Activated CD4-positive, alpha-beta memory T cell treated with anti-CD3 and anti-CD28 coated beads for 36 hours (primary cell): ENCODE measurements at regions not wholly inside any gene's neighbourhood (a gene's known extent, or its start where the extent isn't known, plus 50 kb on each side); places are given as distances from the start of the nearest gene placed in this dataset.
"Not testable (repeated sequence)": the region's sequence is repeated elsewhere in the genome, so short reads cannot be mapped to it uniquely, and the experiment has no call there.

ENCODE experiments used
- CTCF ChIA-PET: fragments of 350-600 bp; sonication (Branson Sonifier 250); formaldehyde crosslinking; loops from one replicate; lab custom pipeline; 2021; ENCODE audit warnings: antibody characterized with exemption, inconsistent platforms; lab: Charles Lee
- POLR2A ChIA-PET: fragments of 350-600 bp; sonication (Branson Sonifier 250); formaldehyde crosslinking; loops from one replicate; lab custom pipeline; 2021; ENCODE audit warnings: antibody characterized with exemption; lab: Charles Lee
- DNase-seq: peaks from one replicate; pipeline ENCODE4 v3.0.0-alpha.2; 2020
- H3K27ac Mint-ChIP-seq: one replicate; pipeline ENCODE4 v1.8.0; 2021; ENCODE audit warnings: mixed read lengths
- H3K27me3 Mint-ChIP-seq: one replicate; pipeline ENCODE4 v1.8.0; 2021; ENCODE audit warnings: mixed read lengths
- H3K36me3 Mint-ChIP-seq: one replicate; pipeline ENCODE4 v1.8.0; 2021; ENCODE audit warnings: mixed read lengths
- H3K4me1 Mint-ChIP-seq: one replicate; pipeline ENCODE4 v1.8.0; 2021; ENCODE audit warnings: low read depth, mixed read lengths
- H3K4me3 Mint-ChIP-seq: one replicate; pipeline ENCODE4 v1.8.0; 2021; ENCODE audit warnings: mild to moderate bottlenecking, mixed read lengths
- H3K9me3 Mint-ChIP-seq: one replicate; pipeline ENCODE4 v1.8.0; 2021; ENCODE audit warnings: mixed read lengths
- intact Hi-C: fragments of 100-400 bp; cut with micrococcal nuclease; formaldehyde crosslinking; loops from one replicate; pipeline ENCODE4 v1.15.1; 2023

- Mint-ChIP-seq H3K27ac (no peak overlapping the region), H3K9me3 (no peaks in the 10 kb centered on the region), H3K4me3 (no peak overlapping the region), H3K36me3 (no peaks in the 10 kb centered on the region), H3K4me1 (no peaks in the 10 kb centered on the region), H3K27me3 (peaks cover 13% of the 10 kb centered on the region)
- ChIA-PET CTCF (interaction anchor here (0.6 kb wide), 1 partner anchor 1065 kb away, joined by 3 read pairs; no protein-coding TSS in a partner anchor), POLR2A (no interaction called here)
- no peak for DNase-seq
- intact Hi-C loops, result no loop called here
These were observed 158.4 kb upstream of the CCDC54 start for GRCh38 chr3:107218864-107219269.

DNA sequence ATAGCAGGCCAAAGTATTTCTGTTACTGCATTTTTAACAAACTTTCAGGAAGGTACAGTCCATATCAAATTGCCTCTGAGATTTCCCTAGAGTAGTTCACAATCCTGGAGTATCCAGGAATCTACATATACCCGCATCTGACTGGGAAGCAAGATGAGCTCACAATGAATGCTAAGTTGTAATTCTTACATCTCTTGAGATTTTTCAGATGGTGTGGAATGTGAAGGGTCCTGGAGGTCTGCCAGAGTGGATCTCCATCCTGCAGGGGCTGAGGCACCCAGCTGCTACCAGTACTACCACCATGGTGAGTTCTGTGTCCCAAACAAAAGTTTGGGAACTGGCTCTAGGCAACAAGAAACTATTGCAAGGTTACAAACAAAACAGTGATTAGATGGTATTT is 156.7 kb upstream of the CCDC54 start:
- H3K27ac Mint-ChIP-seq, result no peak overlapping the region
- peaks cover 8% of the 10 kb centered on the region for H3K27me3 Mint-ChIP-seq
- H3K36me3 Mint-ChIP-seq, result no peaks in the 10 kb centered on the region
- no peaks in the 10 kb centered on the region for H3K4me1 Mint-ChIP-seq
- no peaks in the 10 kb centered on the region for H3K9me3 Mint-ChIP-seq
- DNase-seq, result no peak
- H3K4me3 Mint-ChIP-seq, result no peak overlapping the region
- ChIA-PET CTCF (interaction anchor here (0.7 to 0.9 kb wide), 2 partner anchors 27 to 209 kb away, joined by 3 to 4 read pairs; no protein-coding TSS in a partner anchor), POLR2A (no interaction called here)
- intact Hi-C loops, result no loop called here

- Mint-ChIP-seq H3K36me3 (no peaks in the 10 kb centered on the region), H3K9me3 (no peaks in the 10 kb centered on the region), H3K27me3 (peaks cover 8% of the 10 kb centered on the region), H3K4me3 (no peak overlapping the region), H3K4me1 (no peaks in the 10 kb centered on the region), H3K27ac (no peak overlapping the region)
- DNase-seq, result no peak
- POLR2A ChIA-PET, result no interaction called here
- CTCF ChIA-PET, result interaction anchor here (1.3 kb wide), 1 partner anchor 199 kb away, joined by 6 read pairs; no protein-coding TSS in a partner anchor
- intact Hi-C loops, result no loop called here
These were observed 155.4 kb upstream of the CCDC54 start for GRCh38 chr3:107221856-107222255.

DNA sequence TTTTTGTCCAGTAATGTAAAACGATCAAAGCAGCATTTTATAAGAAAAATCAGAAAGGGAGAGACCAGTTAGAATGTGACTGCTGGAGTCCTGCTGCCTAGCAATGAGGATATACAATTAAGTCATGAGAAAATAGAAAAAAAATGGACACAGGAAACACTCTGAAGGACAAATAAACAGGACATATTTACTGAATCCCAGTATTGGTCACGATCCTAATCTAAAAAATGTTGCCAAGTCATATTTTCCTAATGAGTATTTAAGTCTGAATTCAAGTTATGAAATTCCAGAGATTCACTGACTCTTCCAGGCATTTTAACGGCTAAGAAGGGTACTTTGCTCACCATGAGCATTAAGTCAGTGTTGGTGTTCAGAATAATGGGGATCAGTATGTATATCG is 154.3 kb upstream of the CCDC54 start:
- Mint-ChIP-seq H3K4me1 (no peaks in the 10 kb centered on the region), H3K27ac (no peak overlapping the region), H3K27me3 (peaks cover 8% of the 10 kb centered on the region), H3K9me3 (no peaks in the 10 kb centered on the region), H3K36me3 (no peaks in the 10 kb centered on the region), H3K4me3 (no peak overlapping the region)
- intact Hi-C loops, result no loop called here
- POLR2A ChIA-PET, result no interaction called here
- CTCF ChIA-PET, result interaction anchor here (1.3 kb wide), 1 partner anchor 198 kb away, joined by 6 read pairs; no protein-coding TSS in a partner anchor
- DNase-seq, result no peak

- DNase-seq, result no peak
- no peak overlapping the region for H3K27ac Mint-ChIP-seq
- H3K36me3 Mint-ChIP-seq, result no peaks in the 10 kb centered on the region
- no peak overlapping the region for H3K4me3 Mint-ChIP-seq
- no peaks in the 10 kb centered on the region for H3K4me1 Mint-ChIP-seq
- ChIA-PET POLR2A (no interaction called here), CTCF (interaction anchor here (1.0 to 2.3 kb wide), 2 partner anchors 11 to 205 kb away, joined by 3 to 10 read pairs; no protein-coding TSS in a partner anchor)
- H3K27me3 Mint-ChIP-seq, result peaks cover 6% of the 10 kb centered on the region
- H3K9me3 Mint-ChIP-seq, result no peaks in the 10 kb centered on the region
- intact Hi-C loops, result no loop called here
These were observed 153.1 kb upstream of the CCDC54 start for GRCh38 chr3:107224026-107224596.

DNA sequence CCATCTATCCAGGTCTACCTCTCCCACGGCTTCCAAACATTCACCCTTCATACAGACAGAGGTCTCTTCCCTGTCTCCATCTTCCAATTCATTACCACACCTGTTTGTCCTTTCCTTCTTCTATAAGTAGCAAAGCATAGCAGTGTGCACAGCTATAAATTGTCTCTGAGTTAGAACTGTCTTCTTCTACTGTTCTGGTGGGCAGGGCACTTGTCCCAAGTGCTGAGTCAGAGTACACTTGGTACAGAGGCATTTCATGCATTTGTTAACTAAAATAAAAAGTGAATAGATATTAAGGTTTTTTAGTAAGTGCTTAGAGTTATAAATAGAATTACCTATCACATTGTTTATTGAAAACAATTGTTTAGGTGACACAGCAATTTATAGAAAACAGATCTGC is 150.1 kb upstream of the CCDC54 start:
- no peak for DNase-seq
- ChIA-PET CTCF (interaction anchor here (0.8 to 1.1 kb wide), 2 partner anchors 8 to 9 kb away, joined by 3 read pairs; no protein-coding TSS in a partner anchor), POLR2A (no interaction called here)
- H3K27me3 Mint-ChIP-seq, result peaks cover 6% of the 10 kb centered on the region
- no peak overlapping the region for H3K27ac Mint-ChIP-seq
- H3K4me3 Mint-ChIP-seq, result no peak overlapping the region
- no peaks in the 10 kb centered on the region for H3K4me1 Mint-ChIP-seq
- no peaks in the 10 kb centered on the region for H3K9me3 Mint-ChIP-seq
- no peaks in the 10 kb centered on the region for H3K36me3 Mint-ChIP-seq
- intact Hi-C loops, result no loop called here

DNA sequence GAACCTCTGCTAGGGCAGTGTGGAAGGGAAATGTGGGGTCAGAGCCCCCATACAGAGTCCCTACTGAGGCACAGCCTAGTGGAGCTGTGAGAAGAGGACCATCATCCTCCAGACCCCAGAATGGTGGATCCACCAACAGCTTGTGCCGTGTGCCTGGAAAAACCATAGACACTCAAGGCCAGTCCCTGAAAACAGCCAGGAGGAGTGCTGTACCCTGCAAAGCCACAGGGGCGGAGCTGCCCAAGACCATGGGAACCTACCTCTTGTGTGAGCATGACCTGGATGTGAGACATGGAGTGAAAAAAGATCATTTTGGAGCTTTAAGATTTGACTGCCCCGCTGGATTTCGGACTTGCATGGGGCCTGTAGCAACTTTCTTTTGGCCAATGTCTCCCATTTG is 143.4 kb upstream of the CCDC54 start:
- POLR2A ChIA-PET, DNase-seq, H3K4me3 Mint-ChIP-seq, H3K27ac Mint-ChIP-seq, H3K9me3 Mint-ChIP-seq, H3K36me3 Mint-ChIP-seq, H3K4me1 Mint-ChIP-seq: not testable (repeated sequence)
- CTCF ChIA-PET, result interaction anchor here (6.5 kb wide), 1 partner anchor 187 kb away, joined by 58 read pairs; no protein-coding TSS in a partner anchor
- peaks cover 10% of the 10 kb centered on the region for H3K27me3 Mint-ChIP-seq
- intact Hi-C loops, result loop anchor here (10.0 kb wide), 1 partner anchor 441 kb away; no protein-coding TSS in a partner anchor

DNA sequence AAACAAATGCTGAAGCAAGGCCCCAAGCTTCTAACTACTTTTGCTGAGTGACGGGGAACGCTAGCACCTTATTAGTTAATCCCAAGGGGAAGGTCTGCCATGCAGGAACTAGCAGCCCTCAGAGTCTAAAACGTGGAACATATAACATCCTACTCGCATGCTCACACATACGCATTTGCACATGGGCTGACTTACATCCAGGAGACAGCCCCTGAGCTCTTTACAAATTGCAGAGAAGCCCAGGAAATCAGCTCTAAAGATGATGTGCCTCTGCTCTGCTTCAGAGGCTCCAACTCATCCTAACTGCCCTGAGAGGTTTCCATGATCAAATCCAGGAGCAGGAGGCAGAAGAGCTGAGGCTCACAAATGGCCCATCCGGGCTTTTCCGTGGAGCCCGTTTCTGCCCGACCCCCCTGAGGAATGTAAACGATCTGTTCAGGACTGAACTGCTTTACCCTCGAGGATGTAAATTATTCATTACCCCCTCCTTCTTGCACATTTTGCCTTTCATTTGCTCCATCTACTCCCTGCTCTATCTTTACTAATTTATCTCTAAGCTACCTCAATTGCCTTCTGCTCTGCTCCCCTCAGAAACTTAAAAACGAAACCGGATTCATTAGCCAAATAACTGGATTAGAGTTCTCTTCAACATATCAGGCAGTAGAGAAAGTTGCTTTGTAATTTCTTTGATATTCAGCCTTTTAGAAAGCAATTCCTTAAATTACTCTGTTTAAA is 141.9 kb upstream of the CCDC54 start:
- intact Hi-C loops, result loop anchor here (1.0 to 10.0 kb wide), 3 partner anchors 362 to 518 kb away; no protein-coding TSS in a partner anchor

DNA sequence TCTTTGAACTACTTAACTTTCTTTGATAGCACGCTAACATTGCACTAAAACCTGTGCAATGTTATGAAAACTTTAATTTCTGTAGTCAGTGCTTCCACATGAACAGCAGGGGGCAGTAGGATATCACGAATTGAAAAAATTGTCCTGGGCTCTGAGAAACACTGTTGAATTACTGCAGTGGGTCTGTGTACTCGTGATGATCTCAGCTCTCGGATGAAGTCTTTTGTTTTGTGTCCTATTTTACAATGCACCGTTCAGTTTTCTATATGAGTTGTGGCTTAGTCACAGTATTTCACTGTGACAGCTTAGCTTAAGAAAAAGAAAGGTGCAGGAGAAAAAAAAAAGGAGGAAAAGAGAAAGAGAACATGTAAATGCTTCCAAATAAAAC is 141.3 kb upstream of the CCDC54 start:
- Mint-ChIP-seq H3K9me3 (no peaks in the 10 kb centered on the region), H3K4me1 (peaks cover 6% of the 10 kb centered on the region), H3K27me3 (peaks cover 10% of the 10 kb centered on the region), H3K36me3 (no peaks in the 10 kb centered on the region), H3K27ac (no peak overlapping the region), H3K4me3 (peak overlapping the region; percentile 20)
- ChIA-PET POLR2A (interaction anchor here (0.6 kb wide), 1 partner anchor 289 kb away, joined by 3 read pairs; no protein-coding TSS in a partner anchor), CTCF (interaction anchor here (0.7 to 6.5 kb wide), 41 partner anchors 8 to 1349 kb away, joined by 3 to 58 read pairs (median 3); no protein-coding TSS in a partner anchor)
- intact Hi-C loops, result loop anchor here (1.0 to 10.0 kb wide), 9 partner anchors 35 to 691 kb away; no protein-coding TSS in a partner anchor
- DNase-seq, result peak; percentile 49

More for the DNA sequence above, 141.9 kb upstream of the CCDC54 start:
- POLR2A ChIA-PET, result interaction anchor here (0.6 kb wide), 1 partner anchor 289 kb away, joined by 3 read pairs; no protein-coding TSS in a partner anchor
- peak overlapping the region; percentile 20 for H3K4me3 Mint-ChIP-seq
- H3K9me3 Mint-ChIP-seq, result no peaks in the 10 kb centered on the region
- H3K27me3 Mint-ChIP-seq, result peaks cover 10% of the 10 kb centered on the region
- DNase-seq, result no peak
- CTCF ChIA-PET, result interaction anchor here (0.5 to 6.5 kb wide), 29 partner anchors 9 to 1846 kb away, joined by 3 to 58 read pairs (median 4); no protein-coding TSS in a partner anchor
- no peaks in the 10 kb centered on the region for H3K36me3 Mint-ChIP-seq
- no peak overlapping the region for H3K27ac Mint-ChIP-seq
- peaks cover 5% of the 10 kb centered on the region for H3K4me1 Mint-ChIP-seq

- peaks cover 10% of the 10 kb centered on the region for H3K27me3 Mint-ChIP-seq
- no peak overlapping the region for H3K4me3 Mint-ChIP-seq
- H3K27ac Mint-ChIP-seq, result no peak overlapping the region
- H3K4me1 Mint-ChIP-seq, result peaks cover 11% of the 10 kb centered on the region
- DNase-seq, result no peak
- CTCF ChIA-PET, result interaction anchor here (0.7 to 6.5 kb wide), 30 partner anchors 9 to 1348 kb away, joined by 3 to 58 read pairs (median 4); no protein-coding TSS in a partner anchor
- intact Hi-C loops, result loop anchor here (1.0 to 10.0 kb wide), 8 partner anchors 35 to 691 kb away; no protein-coding TSS in a partner anchor
- H3K9me3 Mint-ChIP-seq, result no peaks in the 10 kb centered on the region
- H3K36me3 Mint-ChIP-seq, result no peaks in the 10 kb centered on the region
- POLR2A ChIA-PET, result no interaction called here
These were observed 140.4 kb upstream of the CCDC54 start for GRCh38 chr3:107236655-107237337.

- intact Hi-C loops, result loop anchor here (5.0 to 10.0 kb wide), 2 partner anchors 359 to 436 kb away; no protein-coding TSS in a partner anchor
- Mint-ChIP-seq H3K27me3 (peaks cover 18% of the 10 kb centered on the region), H3K4me3 (no peak overlapping the region), H3K4me1 (peaks cover 14% of the 10 kb centered on the region), H3K9me3 (no peaks in the 10 kb centered on the region), H3K27ac (no peak overlapping the region), H3K36me3 (no peaks in the 10 kb centered on the region)
- POLR2A ChIA-PET, result no interaction called here
- DNase-seq, result no peak
- CTCF ChIA-PET, result interaction anchor here (0.6 to 6.5 kb wide), 3 partner anchors 33 to 236 kb away, joined by 3 to 58 read pairs (median 3); no protein-coding TSS in a partner anchor
These were observed 138.5 kb upstream of the CCDC54 start for GRCh38 chr3:107238787-107239186.
